AML-193 (cell line): ENCODE measurements at regions not wholly inside any gene's neighbourhood (a gene's known extent, or its start where the extent isn't known, plus 50 kb on each side); places are given as distances from the start of the nearest gene placed in this dataset.
A peak's percentile ranks its signal among the peaks of the same experiment; 100 is the strongest.

Experiments
- DNase-seq, 2 experiments: peaks; one replicate each; lab custom pipeline; 2025; lab: John Stamatoyannopoulos, UW

GRCh38 chr16:26281381-26282110 lies 589.8 kb downstream of the HS3ST4 start:
- no peak for DNase-seq

GRCh38 chr16:26295625-26296304 lies 604.0 kb downstream of the HS3ST4 start:
- no peak for DNase-seq

GRCh38 chr16:26301516-26301915 lies 609.8 kb downstream of the HS3ST4 start:
- DNase-seq = no peak

GRCh38 chr16:26316683-26317464 lies 625.1 kb downstream of the HS3ST4 start:
- DNase-seq = no peak

- no peak for DNase-seq
These were observed 626.1 kb downstream of the HS3ST4 start for GRCh38 chr16:26317885-26318284.

GRCh38 chr16:26330654-26331053 lies 638.9 kb downstream of the HS3ST4 start:
- no peak for DNase-seq

GRCh38 chr16:26334218-26335111 lies 642.7 kb downstream of the HS3ST4 start:
- DNase-seq = peak; percentile 79 to 81

- no peak for DNase-seq
These were observed 643.6 kb downstream of the HS3ST4 start for GRCh38 chr16:26335236-26335853.

- DNase-seq = no peak
These were observed 650.9 kb downstream of the HS3ST4 start for GRCh38 chr16:26342621-26343020.

GRCh38 chr16:26344240-26344776 lies 652.5 kb downstream of the HS3ST4 start:
- DNase-seq = no peak

GRCh38 chr16:26344976-26345375 lies 653.2 kb downstream of the HS3ST4 start:
- no peak for DNase-seq

GRCh38 chr16:26345966-26346365 lies 654.2 kb downstream of the HS3ST4 start:
- no peak for DNase-seq

- DNase-seq = no peak
These were observed 656.3 kb downstream of the HS3ST4 start for GRCh38 chr16:26348095-26348494.

- DNase-seq = no peak
These were observed 669.1 kb downstream of the HS3ST4 start for GRCh38 chr16:26360867-26361266.

- DNase-seq = no peak
These were observed 671.8 kb downstream of the HS3ST4 start for GRCh38 chr16:26363581-26363980.

GRCh38 chr16:26365161-26365940 lies 673.6 kb downstream of the HS3ST4 start:
- DNase-seq = no peak

- no peak for DNase-seq
These were observed 679.6 kb downstream of the HS3ST4 start for GRCh38 chr16:26371349-26371869.

GRCh38 chr16:26374279-26374925 lies 682.6 kb downstream of the HS3ST4 start:
- no peak for DNase-seq

GRCh38 chr16:26382586-26382985 lies 684.1 kb upstream of the C16orf82 start:
- DNase-seq = no peak
